DMS 273 (cell line): ENCODE measurements at regions not wholly inside any gene's neighbourhood (a gene's known extent, or its start where the extent isn't known, plus 50 kb on each side); places are given as distances from the start of the nearest gene placed in this dataset.

Experiments used
- DNase-seq: peaks from one replicate; lab custom pipeline; 2025; ENCODE audit not compliant: unreplicated experiment; lab: John Stamatoyannopoulos, UW

DNA sequence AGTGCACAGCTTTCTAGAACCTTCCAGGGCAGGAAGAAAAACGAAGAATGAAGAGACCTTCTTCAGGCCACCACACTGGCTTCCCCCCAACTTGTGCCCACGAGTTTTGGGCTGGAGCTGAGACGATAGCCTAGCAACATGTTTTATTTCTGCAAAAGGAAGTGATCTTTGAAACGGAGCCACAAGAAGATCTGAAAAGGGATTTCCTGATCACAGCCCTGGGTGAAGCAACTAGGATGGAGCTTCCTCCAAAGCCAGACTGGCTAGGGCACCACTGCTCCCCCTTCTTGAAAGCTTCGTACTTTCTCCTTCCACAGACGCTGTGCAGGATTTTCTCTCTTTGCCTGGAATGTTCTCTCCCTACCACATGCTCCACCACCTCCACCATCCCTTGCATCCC lies 418.3 kb downstream of the MED13L start:
- DNase-seq = no peak

GRCh38 chr12:115857923-115858322 lies 419.6 kb downstream of the MED13L start:
- no peak for DNase-seq

DNA sequence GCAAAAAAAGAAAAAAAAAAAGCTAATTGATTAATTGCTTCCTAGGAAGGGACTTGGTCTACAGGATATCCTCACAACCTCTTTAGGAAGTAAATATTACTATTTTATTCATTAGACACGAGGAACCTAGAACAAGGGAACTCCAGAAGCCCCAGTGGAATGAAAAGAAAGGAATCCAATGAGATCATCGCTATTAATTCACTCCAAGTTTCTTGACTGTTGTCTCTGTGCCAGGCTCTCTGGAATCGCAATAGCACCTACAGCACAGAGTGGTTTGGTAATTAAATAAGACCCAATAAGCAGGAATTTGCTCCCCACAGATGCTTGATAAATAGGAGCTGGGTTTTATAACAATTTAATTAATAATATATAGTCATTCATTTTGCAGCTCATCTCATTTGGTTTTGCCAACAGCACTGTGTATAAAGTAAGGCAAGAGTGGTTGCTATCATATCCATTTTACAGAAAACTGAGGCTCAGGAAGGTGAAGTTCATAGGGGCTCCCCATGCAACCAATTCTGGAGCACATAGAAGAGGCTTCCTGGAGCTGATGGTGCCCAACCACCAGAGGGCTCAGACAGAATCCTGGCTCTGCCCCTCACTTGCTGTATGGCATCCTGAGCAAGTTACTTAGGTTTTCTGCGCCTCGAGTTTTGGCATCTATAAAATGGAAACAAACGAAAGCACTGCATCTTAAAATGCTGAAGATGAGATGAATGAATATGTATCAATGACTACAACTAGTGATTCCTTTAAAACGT lies 420.2 kb downstream of the MED13L start:
- no peak for DNase-seq

DNA sequence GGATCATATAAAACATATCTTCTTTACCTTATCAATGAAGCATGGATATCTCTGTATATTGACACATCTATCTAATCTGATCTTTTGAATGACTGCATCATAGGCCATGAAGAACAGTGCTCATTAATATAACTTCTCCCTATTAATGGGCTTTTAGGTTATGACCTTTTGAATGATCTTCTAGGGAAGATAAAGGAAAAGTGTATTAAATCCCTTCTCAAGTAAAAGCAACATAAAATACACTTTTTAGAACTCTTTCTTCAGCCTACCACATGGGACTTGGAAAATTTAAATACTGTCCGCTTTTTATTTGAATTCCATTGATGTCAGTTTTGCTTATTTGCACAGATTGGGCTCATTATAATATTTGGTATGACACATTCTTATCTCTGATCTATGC lies 425.4 kb downstream of the MED13L start:
- DNase-seq = no peak

- DNase-seq = no peak
Measured at GRCh38 chr12:115850957-115851356, 426.5 kb downstream of the MED13L start.

- no peak for DNase-seq
Measured at GRCh38 chr12:115849262-115849943, 428.1 kb downstream of the MED13L start.

DNA sequence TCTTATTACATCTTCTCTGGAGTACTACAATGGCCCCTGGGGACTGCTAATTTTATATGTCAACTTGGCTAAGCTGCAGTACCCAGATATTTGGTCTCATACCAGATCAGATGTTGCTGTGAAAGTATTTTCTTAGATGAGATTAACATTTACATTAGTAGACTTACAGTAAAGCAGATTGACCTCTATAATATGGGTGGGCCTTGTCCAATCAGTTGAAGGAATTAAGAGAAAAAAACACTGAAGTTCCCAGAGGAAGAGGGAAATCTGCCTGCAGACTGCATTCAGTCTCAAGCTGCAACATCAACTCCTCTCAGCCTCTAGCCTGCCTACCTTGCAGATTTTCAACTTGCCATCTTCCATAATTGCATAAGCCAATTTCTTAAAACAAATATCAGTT lies 430.1 kb downstream of the MED13L start:
- DNase-seq = no peak

- no peak for DNase-seq
Measured at GRCh38 chr12:115846516-115846915, 431.0 kb downstream of the MED13L start.

GRCh38 chr12:115840159-115840558 lies 437.3 kb downstream of the MED13L start:
- DNase-seq = no peak

GRCh38 chr12:115838952-115839351 lies 438.5 kb downstream of the MED13L start:
- no peak for DNase-seq

- DNase-seq = no peak
Measured at GRCh38 chr12:115837220-115837619, 440.3 kb downstream of the MED13L start.

GRCh38 chr12:115835445-115835844 lies 442.0 kb downstream of the MED13L start:
- DNase-seq = no peak

DNA sequence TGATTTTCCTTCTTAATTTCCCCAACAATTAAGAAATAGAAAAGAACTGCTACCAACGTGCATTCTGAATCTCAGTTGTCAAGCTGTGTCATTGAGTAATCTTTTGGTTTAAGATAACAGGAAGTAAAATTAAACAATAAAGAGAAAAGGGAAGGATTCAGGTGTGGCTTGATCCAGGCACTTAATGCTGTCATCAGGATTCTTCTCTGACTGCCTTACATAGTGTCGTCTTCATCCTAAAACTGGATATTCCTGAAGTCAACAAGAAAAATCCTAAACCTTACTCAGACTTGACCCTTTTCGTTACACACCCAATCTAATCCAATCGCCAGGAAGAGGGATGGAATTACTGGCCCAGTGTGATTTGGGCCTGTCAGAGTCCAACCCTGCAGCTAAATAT lies 443.8 kb downstream of the MED13L start:
- DNase-seq = no peak

GRCh38 chr12:115830633-115831032 lies 446.9 kb downstream of the MED13L start:
- no peak for DNase-seq

DNA sequence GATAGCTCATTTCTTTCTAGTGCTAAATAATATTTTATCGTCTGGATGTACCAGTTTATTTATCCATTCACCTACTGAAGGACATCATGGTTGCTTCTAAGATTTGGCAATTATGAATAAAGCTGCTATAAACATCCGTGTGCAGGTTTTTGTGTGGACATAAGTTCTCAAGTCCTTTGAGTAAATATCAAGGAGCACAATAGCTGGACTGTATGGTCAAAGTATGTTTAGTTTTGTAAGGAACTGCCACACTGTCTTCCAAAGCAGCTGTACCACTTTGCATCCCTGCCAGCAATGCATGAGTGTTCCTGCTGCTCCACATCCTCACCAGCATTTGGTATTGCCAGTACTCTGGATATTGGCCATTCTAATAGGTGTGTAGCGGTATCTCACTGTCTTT lies 447.4 kb downstream of the MED13L start:
- no peak for DNase-seq

GRCh38 chr12:115828168-115828567 lies 449.3 kb downstream of the MED13L start:
- no peak for DNase-seq

- DNase-seq = no peak
Measured at GRCh38 chr12:115824936-115825602, 452.4 kb downstream of the MED13L start.

- DNase-seq = no peak
Measured at GRCh38 chr12:115823635-115824034, 453.9 kb downstream of the MED13L start.

DNA sequence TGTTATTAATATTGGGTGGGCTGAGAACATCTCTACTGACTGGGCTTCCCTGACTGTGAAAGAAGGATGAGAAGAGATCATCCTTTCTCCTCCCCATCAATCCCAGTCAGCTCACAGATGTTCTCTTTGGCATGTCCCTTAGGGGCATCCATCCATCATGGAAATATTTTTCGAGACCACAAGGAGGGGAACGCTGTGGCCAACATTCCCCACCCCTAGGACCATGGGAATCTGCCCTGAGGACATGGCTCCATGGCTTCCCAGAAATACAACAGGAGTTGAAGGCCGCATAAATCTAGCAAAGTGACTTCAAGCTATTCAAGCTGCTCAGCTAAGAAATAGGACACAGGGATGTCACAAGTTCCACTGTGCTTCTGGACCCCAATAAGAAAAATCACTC lies 456.8 kb downstream of the MED13L start:
- no peak for DNase-seq

- no peak for DNase-seq
Measured at GRCh38 chr12:115818973-115819372, 458.5 kb downstream of the MED13L start.

- DNase-seq = no peak
Measured at GRCh38 chr12:115817389-115817788, 460.1 kb downstream of the MED13L start.

- DNase-seq = no peak
Measured at GRCh38 chr12:115815924-115816323, 461.6 kb downstream of the MED13L start.
